Psoas muscle (tissue), 7 donors: ENCODE measurements at regions not wholly inside any gene's neighbourhood (a gene's known extent, or its start where the extent isn't known, plus 50 kb on each side); places are given as distances from the start of the nearest gene placed in this dataset.

ENCODE experiments used
- ATAC-seq, 4 donors: fragments of 200-7000 bp; cut with Tn5 transposase; one replicate each; pipeline ENCODE4 v1.9.1; 2020; ENCODE audit warnings: moderate library complexity in 3 of 4, mild to moderate bottlenecking in 2 of 4
- DNase-seq, 2 donors: peaks; one replicate each; pipeline ENCODE4 v3.0.0-alpha.2; 2020
- H3K27ac ChIP-seq: fragments of 200-600 bp; one replicate; pipeline ENCODE4 v1.8.0; 2022
- H3K27me3 ChIP-seq, 3 donors: fragments of 200-600 bp in 1 of 3; one replicate each; pipeline versions ENCODE4 v1.6.1 to v1.8.0; 2013 to 2022; ENCODE audit warnings: low read length in 2 of 3, mild to moderate bottlenecking in 2 of 3, moderate library complexity in 1 of 3; ENCODE audit not compliant: insufficient read depth in 3 of 3
- H3K36me3 ChIP-seq, 2 donors: fragments of 200-600 bp in 1 of 2; one replicate each; pipeline versions ENCODE4 v1.6.1 to v1.8.0; 2013 to 2022; ENCODE audit warnings: low read depth in 1 of 2, mild to moderate bottlenecking in 1 of 2, moderate library complexity in 1 of 2; ENCODE audit not compliant: insufficient read depth in 1 of 2
- H3K4me1 ChIP-seq: fragments of 200-600 bp; one replicate; pipeline ENCODE4 v1.8.0; 2022
- H3K4me3 ChIP-seq: fragments of 200-600 bp; one replicate; pipeline ENCODE4 v1.8.0; 2022; ENCODE audit warnings: mild to moderate bottlenecking
- H3K9me3 ChIP-seq: fragments of 200-600 bp; one replicate; pipeline ENCODE4 v1.8.0; 2022
- WGBS, 3 donors: extraction: QIAGEN DNeasy Blood & Tissue Kit; methylation state at CpG; one replicate each; pipeline versions ENCODE4 v1.1.6 to v1.1.7; 2013; 5-methylcytosine and 5-hydroxymethylcytosine counted together
- intact Hi-C, 2 donors: fragments of 100-400 bp; cut with DNase I; formaldehyde crosslinking; loops; one replicate each; pipeline versions ENCODE4 v1.11.0 to v1.14.2; 2022
- TF ChIP-seq, protein P1 (sequence below): fragments of 200-600 bp; IDR thresholded peaks from one replicate; pipeline ENCODE4 v1.8.0; 2022; ENCODE audit warnings: antibody characterized with exemption
- donor health status: healthy with polysubstance abuse.
- donor health status: DM: no; HTN: no; CAD: no; lungs with moderate emphysema.
- donor health status: Bipolar disorder and iron deficiency.
- donor health status: healthy.
- donor health status: DM: yes; HTN: yes; CAD: no.
- donor health status: DM: no; HTN: no; CAD: no.
- donor health status: DM: yes; HTN: yes; CAD: no.

- H3K36me3 ChIP-seq: no peaks in the 10 kb centered on the region
- 78 to 84% (median 83%) methylated on average over 3 of the region's 3 CpGs for WGBS, 3 donors
- TF ChIP-seq, protein P1, sequence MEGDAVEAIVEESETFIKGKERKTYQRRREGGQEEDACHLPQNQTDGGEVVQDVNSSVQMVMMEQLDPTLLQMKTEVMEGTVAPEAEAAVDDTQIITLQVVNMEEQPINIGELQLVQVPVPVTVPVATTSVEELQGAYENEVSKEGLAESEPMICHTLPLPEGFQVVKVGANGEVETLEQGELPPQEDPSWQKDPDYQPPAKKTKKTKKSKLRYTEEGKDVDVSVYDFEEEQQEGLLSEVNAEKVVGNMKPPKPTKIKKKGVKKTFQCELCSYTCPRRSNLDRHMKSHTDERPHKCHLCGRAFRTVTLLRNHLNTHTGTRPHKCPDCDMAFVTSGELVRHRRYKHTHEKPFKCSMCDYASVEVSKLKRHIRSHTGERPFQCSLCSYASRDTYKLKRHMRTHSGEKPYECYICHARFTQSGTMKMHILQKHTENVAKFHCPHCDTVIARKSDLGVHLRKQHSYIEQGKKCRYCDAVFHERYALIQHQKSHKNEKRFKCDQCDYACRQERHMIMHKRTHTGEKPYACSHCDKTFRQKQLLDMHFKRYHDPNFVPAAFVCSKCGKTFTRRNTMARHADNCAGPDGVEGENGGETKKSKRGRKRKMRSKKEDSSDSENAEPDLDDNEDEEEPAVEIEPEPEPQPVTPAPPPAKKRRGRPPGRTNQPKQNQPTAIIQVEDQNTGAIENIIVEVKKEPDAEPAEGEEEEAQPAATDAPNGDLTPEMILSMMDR: no peak
- intact Hi-C loops: no loop called here
- DNase-seq: no peak
- no peak overlapping the region for H3K4me3 ChIP-seq
- H3K9me3 ChIP-seq: no peaks in the 10 kb centered on the region
- H3K27ac ChIP-seq: no peak overlapping the region
- no peaks in the 10 kb centered on the region for H3K27me3 ChIP-seq
- no peak for ATAC-seq
- H3K4me1 ChIP-seq: peaks cover 17% of the 10 kb centered on the region
Observed at GRCh38 chr9:110028676-110029075, 179.3 kb downstream of the C9orf152 start.

- no peaks in the 10 kb centered on the region for H3K36me3 ChIP-seq
- intact Hi-C loops: no loop called here
- WGBS, 3 donors: 61 to 75% (median 65%) methylated on average over 4 of the region's 4 CpGs
- ATAC-seq (peak in 3 of 4 donors; percentile 48 to 81 (median 49)), DNase-seq (no peak)
- H3K4me3 ChIP-seq: no peak overlapping the region
- H3K9me3 ChIP-seq: no peaks in the 10 kb centered on the region
- TF ChIP-seq, protein P1: no peak
- peaks cover 17% of the 10 kb centered on the region for H3K4me1 ChIP-seq
- H3K27ac ChIP-seq: no peak overlapping the region
- H3K27me3 ChIP-seq: no peaks in the 10 kb centered on the region
Observed at GRCh38 chr9:110029429-110029955, 178.5 kb downstream of the C9orf152 start.

DNA sequence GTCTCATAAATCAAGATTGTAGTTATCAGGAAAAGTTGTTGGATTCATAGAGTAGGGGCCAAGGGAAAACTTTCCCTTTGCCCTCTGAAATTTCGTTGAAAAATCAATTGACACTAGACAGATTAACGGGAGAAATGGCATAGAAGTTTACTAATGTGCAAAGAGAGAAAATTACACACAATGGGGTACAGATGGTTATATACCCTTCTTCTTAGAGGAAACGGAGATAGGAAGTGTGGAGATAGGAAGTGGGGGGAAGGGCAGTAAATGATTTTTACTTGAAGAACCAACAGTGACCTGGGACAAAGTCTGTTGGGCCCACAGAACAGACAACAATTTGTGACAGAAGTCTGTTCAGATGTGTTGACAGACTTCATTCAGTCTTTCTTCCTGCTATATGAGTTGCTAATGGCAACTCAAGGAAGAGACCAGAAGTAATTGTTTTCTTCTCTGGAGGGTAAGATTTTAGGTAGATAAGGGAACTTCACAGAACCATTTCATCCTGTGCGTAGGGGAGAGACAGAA is 177.9 kb downstream of the C9orf152 start:
- H3K4me3 ChIP-seq: no peak overlapping the region
- TF ChIP-seq, protein P1: no peak
- DNase-seq (no peak), ATAC-seq (no peak)
- H3K4me1 ChIP-seq: peaks cover 17% of the 10 kb centered on the region
- no peaks in the 10 kb centered on the region for H3K9me3 ChIP-seq
- intact Hi-C loops: no loop called here
- H3K27me3 ChIP-seq: no peaks in the 10 kb centered on the region
- H3K27ac ChIP-seq: no peak overlapping the region
- 74 to 78% (median 75%) methylated on average over 4 of the region's 4 CpGs for WGBS, 3 donors
- no peaks in the 10 kb centered on the region for H3K36me3 ChIP-seq

DNA sequence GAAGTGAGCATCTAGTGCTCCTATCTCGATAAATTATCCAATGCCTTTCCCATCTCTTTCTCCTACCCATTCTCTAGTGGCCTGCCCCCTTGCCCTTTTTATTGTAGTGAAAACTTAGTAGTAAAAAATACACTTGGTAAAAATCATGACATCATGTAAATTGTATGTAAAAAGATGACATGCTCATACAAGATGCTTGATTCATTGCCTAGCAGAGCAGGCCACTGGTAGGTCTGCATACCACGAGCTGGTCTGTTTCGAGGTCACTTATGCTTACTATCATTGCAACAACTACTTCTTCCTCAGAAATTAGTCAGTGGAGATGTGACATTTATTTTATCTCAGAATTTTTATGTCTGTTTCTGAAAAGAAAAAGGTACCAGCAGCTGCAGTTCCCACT is 177.3 kb downstream of the C9orf152 start:
- no peak for ATAC-seq
- no peak for DNase-seq
- Histone ChIP-seq H3K27me3 (no peaks in the 10 kb centered on the region), H3K4me3 (no peak overlapping the region), H3K9me3 (no peaks in the 10 kb centered on the region), H3K4me1 (peaks cover 17% of the 10 kb centered on the region), H3K36me3 (no peaks in the 10 kb centered on the region), H3K27ac (no peak overlapping the region)
- WGBS, 3 donors: 90 to 94% (median 91%) methylated on average over 3 of the region's 3 CpGs
- intact Hi-C loops: no loop called here
- TF ChIP-seq, protein P1: no peak
